Progenitor cell of endocrine pancreas (in vitro differentiated cells): ENCODE measurements at regions not wholly inside any gene's neighbourhood (a gene's known extent, or its start where the extent isn't known, plus 50 kb on each side); places are given as distances from the start of the nearest gene placed in this dataset.

Experiments
- DNase-seq: peaks from one replicate; pipeline ENCODE4 v3.0.0; 2021; ENCODE audit warnings: low spot score; ENCODE audit not compliant: unreplicated experiment
- H3K27ac Mint-ChIP-seq: 2 replicates; pipeline ENCODE4 v1.8.0; 2021; ENCODE audit warnings: mild to moderate bottlenecking, moderate library complexity, mixed read lengths
- H3K27me3 Mint-ChIP-seq: 2 replicates; pipeline ENCODE4 v1.8.0; 2021; ENCODE audit warnings: mixed read lengths
- H3K36me3 Mint-ChIP-seq: 2 replicates; pipeline ENCODE4 v1.8.0; 2022; ENCODE audit warnings: mixed read lengths; ENCODE audit not compliant: insufficient read depth
- H3K4me1 Mint-ChIP-seq: 2 replicates; pipeline ENCODE4 v1.8.0; 2021; ENCODE audit warnings: low read depth, mixed read lengths
- H3K4me3 Mint-ChIP-seq: 2 replicates; pipeline ENCODE4 v1.8.0; 2021; ENCODE audit warnings: low read depth, mild to moderate bottlenecking, moderate library complexity, mixed read lengths
- H3K9me3 Mint-ChIP-seq: 2 replicates; pipeline ENCODE4 v1.8.0; 2021; ENCODE audit warnings: low read depth, mixed read lengths
- TF ChIP-seq, protein P1 (sequence below): fragments of 200-600 bp; sonication (generic); IDR thresholded peaks from one replicate; pipeline ENCODE4 v1.5.0; 2021; ENCODE audit warnings: antibody characterized with exemption, mild to moderate bottlenecking; ENCODE audit not compliant: unreplicated experiment

DNA sequence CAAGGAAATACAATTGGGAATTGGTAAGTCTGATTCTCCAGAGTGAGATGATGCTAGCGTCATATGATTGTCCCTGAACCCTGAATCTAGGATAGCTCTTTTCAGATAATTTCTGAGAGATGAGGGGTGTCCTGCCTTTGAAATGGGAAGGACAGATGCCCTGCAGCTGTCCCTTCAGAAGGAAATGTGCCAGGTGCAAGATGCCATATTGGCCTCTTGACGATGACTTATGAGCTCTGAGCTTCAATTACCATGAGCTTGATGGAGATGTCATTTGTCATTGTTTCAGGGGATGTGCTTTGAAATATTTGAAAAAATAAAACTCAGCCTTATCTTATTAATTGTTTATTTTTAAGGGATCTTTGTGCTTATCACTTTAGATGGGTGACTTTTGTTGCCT lies 185.1 kb downstream of the DACT1 start:
- Mint-ChIP-seq H3K4me1 (no peaks in the 10 kb centered on the region), H3K4me3 (no peak overlapping the region), H3K27me3 (no peaks in the 10 kb centered on the region), H3K36me3 (no peaks in the 10 kb centered on the region), H3K27ac (no peak overlapping the region), H3K9me3 (peaks cover 2% of the 10 kb centered on the region)
- TF ChIP-seq, protein P1, sequence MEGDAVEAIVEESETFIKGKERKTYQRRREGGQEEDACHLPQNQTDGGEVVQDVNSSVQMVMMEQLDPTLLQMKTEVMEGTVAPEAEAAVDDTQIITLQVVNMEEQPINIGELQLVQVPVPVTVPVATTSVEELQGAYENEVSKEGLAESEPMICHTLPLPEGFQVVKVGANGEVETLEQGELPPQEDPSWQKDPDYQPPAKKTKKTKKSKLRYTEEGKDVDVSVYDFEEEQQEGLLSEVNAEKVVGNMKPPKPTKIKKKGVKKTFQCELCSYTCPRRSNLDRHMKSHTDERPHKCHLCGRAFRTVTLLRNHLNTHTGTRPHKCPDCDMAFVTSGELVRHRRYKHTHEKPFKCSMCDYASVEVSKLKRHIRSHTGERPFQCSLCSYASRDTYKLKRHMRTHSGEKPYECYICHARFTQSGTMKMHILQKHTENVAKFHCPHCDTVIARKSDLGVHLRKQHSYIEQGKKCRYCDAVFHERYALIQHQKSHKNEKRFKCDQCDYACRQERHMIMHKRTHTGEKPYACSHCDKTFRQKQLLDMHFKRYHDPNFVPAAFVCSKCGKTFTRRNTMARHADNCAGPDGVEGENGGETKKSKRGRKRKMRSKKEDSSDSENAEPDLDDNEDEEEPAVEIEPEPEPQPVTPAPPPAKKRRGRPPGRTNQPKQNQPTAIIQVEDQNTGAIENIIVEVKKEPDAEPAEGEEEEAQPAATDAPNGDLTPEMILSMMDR: no peak
- no peak for DNase-seq

DNA sequence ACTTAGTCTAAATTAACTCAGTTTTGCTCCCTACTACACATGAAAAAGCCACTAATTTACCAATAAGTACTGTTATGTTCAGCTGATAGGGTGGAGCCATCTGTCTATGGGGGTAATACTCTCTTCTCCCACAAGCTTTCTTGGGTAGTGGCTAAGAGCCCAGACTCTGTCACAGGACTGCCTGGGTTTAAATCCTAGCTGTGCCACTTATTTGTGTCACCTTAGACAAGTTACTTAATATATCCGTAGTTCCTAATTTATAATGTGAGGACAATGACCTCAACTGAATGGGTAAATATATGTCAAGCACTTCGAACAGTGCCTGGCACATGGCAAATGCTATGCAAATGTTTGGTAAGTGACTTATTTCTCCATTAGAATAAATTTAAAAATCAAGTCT lies 185.6 kb downstream of the DACT1 start:
- Mint-ChIP-seq H3K4me1 (no peaks in the 10 kb centered on the region), H3K27ac (no peak overlapping the region), H3K36me3 (no peaks in the 10 kb centered on the region), H3K27me3 (no peaks in the 10 kb centered on the region), H3K4me3 (no peak overlapping the region), H3K9me3 (peaks cover 2% of the 10 kb centered on the region)
- TF ChIP-seq, protein P1: no peak
- DNase-seq: no peak

DNA sequence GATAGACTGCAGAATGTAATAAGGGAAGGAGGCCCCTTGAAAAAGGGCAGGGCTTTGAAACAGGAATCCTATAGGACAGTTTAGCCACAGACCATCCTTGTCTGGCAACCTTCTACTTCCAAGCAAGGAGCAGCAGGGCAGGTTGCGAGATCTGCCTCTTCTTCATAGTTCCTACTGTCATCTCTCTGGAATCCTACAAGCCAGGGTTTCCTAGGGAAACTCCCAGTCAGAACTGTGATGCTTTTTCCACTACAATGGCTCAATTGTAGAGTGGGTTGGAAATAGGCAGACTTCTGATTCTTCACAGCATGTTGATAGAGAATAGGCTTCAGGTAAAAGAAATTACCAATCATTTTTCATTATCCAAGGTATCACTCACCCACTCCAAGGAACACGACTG lies 186.3 kb downstream of the DACT1 start:
- Mint-ChIP-seq H3K4me1 (no peaks in the 10 kb centered on the region), H3K9me3 (peaks cover 2% of the 10 kb centered on the region), H3K27ac (no peak overlapping the region), H3K36me3 (no peaks in the 10 kb centered on the region), H3K27me3 (no peaks in the 10 kb centered on the region), H3K4me3 (no peak overlapping the region)
- TF ChIP-seq, protein P1: no peak
- no peak for DNase-seq

DNA sequence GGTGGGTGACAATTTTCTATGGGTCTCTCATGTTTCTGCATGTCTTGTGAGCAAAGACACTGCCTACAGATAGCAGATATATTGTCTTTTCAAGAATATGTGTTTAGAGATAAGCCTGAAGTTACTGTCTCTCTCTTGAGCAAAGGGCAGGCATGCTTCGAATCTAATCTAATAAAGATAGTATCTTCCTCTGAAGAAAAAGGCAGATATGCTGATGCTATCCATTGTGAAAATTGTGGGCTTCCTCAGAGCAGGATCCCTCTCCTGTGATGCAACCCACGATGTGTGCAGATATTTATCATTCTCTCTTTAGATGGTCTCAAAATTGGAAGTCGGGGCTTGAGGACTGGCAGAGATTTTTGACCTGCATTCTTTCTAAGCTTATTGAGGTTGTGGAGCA lies 187.0 kb downstream of the DACT1 start:
- DNase-seq: no peak
- Mint-ChIP-seq H3K27ac (no peak overlapping the region), H3K4me1 (peaks cover 5% of the 10 kb centered on the region), H3K9me3 (peaks cover 2% of the 10 kb centered on the region), H3K4me3 (no peak overlapping the region), H3K27me3 (no peaks in the 10 kb centered on the region), H3K36me3 (no peaks in the 10 kb centered on the region)
- TF ChIP-seq, protein P1: no peak

DNA sequence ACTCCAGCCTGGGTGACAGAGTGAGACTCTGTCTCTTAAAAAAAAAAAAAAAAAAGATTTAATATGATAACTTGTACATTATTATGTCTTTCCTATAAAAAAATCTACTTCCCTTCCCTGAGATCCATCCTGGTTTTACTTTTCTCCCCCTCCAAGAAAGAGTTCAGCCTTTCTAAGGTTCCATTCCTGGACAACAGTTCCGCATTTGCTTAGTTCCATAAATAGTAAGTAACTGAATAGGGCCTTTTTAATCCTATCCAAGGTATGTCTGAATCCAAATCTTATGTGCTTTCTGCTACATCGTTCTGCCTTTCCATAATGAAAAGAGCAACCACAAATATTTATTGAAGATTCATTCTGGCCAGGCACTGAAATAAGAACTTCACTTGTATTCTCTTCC lies 187.8 kb downstream of the DACT1 start:
- peaks cover 5% of the 10 kb centered on the region for H3K4me1 Mint-ChIP-seq
- H3K4me3 Mint-ChIP-seq: no peak overlapping the region
- no peaks in the 10 kb centered on the region for H3K27me3 Mint-ChIP-seq
- no peak for DNase-seq
- no peaks in the 10 kb centered on the region for H3K36me3 Mint-ChIP-seq
- H3K9me3 Mint-ChIP-seq: peaks cover 2% of the 10 kb centered on the region
- TF ChIP-seq, protein P1: no peak
- no peak overlapping the region for H3K27ac Mint-ChIP-seq
